ENCODE measurements at regions not wholly inside any gene's neighbourhood (a gene's known extent, or its start where the extent isn't known, plus 50 kb on each side); places are given as distances from the start of the nearest gene placed in this dataset.
A peak's percentile ranks its signal among the peaks of the same experiment; 100 is the strongest.

DNA sequence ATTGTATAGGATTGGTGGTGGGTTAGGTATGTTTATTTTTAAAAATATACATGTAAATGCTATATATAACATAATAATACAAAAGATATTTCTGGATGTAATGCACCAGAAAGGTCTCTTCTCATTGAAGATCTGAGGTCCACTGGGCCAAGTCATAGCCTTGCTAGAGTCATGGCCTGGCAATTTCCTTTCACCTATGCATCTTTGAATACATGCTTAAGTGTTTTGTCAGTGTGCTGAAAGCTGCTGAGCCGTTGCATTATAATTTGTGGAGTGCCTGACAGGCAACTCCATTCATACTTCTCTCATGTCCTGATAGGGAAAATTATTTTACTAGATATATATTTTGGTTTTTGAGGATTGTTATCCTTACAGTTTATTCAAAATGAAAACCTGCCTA lies 410.2 kb upstream of the CT83 start:
- FAIRE-seq (no peak), DNase-seq (ENCODE audit: low read depth) (peak; percentile 17)
- TF ChIP-seq, protein P1, sequence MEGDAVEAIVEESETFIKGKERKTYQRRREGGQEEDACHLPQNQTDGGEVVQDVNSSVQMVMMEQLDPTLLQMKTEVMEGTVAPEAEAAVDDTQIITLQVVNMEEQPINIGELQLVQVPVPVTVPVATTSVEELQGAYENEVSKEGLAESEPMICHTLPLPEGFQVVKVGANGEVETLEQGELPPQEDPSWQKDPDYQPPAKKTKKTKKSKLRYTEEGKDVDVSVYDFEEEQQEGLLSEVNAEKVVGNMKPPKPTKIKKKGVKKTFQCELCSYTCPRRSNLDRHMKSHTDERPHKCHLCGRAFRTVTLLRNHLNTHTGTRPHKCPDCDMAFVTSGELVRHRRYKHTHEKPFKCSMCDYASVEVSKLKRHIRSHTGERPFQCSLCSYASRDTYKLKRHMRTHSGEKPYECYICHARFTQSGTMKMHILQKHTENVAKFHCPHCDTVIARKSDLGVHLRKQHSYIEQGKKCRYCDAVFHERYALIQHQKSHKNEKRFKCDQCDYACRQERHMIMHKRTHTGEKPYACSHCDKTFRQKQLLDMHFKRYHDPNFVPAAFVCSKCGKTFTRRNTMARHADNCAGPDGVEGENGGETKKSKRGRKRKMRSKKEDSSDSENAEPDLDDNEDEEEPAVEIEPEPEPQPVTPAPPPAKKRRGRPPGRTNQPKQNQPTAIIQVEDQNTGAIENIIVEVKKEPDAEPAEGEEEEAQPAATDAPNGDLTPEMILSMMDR (IDR thresholded peaks at IDR 0.05; ENCODE audit: insufficient read depth, low read length, severe bottlenecking), result no peak
- Histone ChIP-seq H3K4me3 (ENCODE audit: low read depth, low read length) (no peak overlapping the region), H3K36me3 (ENCODE audit: control insufficient read depth, insufficient read depth, low read length) (no peaks in the 10 kb centered on the region), H3K27me3 (ENCODE audit: control insufficient read depth, insufficient read depth, low read length) (no peaks in the 10 kb centered on the region)

DNA sequence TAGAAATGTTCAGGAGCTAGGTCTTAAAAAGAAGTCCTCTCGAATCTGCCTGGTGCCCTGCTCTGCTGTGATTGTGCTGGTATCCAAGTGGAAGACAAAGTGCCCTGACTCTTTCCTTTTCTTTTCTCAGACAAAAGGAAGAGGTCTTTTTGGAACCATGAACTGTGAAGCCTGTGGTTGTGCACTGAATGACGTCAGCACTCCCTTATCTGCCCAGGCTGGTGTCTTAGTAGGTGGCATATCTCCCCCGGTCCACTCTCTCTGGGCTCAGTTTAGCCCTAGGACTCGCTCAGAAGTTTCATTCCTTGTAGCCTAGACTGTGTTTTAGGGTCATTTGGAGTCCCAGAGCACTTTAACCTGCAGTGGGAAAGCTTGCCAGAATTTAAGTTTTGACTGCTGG lies 400.3 kb upstream of the CT83 start:
- DNase-seq (ENCODE audit: low read depth) (no peak), FAIRE-seq (peak; percentile 23)
- no peaks in the 10 kb centered on the region for H3K27me3 ChIP-seq (ENCODE audit: control insufficient read depth, insufficient read depth, low read length)
- H3K4me3 ChIP-seq (ENCODE audit: low read depth, low read length), result no peak overlapping the region
- TF ChIP-seq, protein P1 (IDR thresholded peaks at IDR 0.05; ENCODE audit: insufficient read depth, low read length, severe bottlenecking), result no peak
- no peaks in the 10 kb centered on the region for H3K36me3 ChIP-seq (ENCODE audit: control insufficient read depth, insufficient read depth, low read length)

DNA sequence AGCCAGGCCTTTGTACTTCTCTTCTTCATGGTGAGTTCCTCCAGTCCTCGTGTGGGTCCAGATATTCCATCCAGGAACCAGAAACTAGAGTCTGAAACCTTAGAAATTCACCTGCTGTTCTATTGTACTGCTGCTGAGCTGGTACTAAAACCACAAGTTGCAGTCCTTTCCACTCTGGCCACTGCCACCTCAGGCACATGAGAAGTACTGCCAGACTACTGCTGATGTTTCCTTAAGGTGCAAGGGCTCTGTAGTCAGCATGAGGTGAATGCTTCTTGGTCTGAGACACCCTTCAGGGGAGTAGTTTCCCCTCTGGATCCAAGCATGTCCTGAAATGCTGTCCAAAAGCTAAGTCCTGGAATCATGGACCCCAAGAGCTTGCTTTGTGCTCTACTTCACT lies 399.6 kb upstream of the CT83 start:
- H3K27me3 ChIP-seq (ENCODE audit: control insufficient read depth, insufficient read depth, low read length), result no peaks in the 10 kb centered on the region
- peak; percentile 40 for FAIRE-seq

DNA sequence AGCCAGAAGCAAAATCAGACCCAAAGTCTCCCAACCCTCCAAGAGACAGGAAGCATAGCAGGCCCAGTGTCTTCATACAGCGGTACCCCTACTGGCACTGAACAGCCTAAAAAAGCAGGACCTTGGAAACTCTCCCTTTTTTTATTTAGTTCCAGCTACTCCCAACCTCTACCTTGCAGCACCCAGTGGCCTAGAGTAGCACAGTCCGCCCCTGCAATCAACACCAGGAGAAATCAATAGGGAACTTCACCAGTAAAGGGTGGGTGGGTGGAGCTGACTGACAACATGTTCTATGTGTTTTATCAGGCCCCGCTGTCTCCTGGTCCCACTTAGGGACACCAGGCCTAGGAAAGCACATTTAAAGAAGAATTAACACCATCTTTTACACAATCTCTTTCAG lies 378.5 kb upstream of the CT83 start:
- DNase-seq (ENCODE audit: low read depth) (no peak), FAIRE-seq (no peak)
- H3K36me3 ChIP-seq (ENCODE audit: control insufficient read depth, insufficient read depth, low read length), result no peaks in the 10 kb centered on the region
- H3K27me3 ChIP-seq (ENCODE audit: control insufficient read depth, insufficient read depth, low read length), result no peaks in the 10 kb centered on the region
- TF ChIP-seq, protein P1 (IDR thresholded peaks at IDR 0.05; ENCODE audit: insufficient read depth, low read length, severe bottlenecking), result no peak
- no peak overlapping the region for H3K4me3 ChIP-seq (ENCODE audit: low read depth, low read length)

More for the DNA sequence above, 399.6 kb upstream of the CT83 start:
- H3K4me3 ChIP-seq (ENCODE audit: low read depth, low read length), result no peak overlapping the region
- TF ChIP-seq, protein P1 (IDR thresholded peaks at IDR 0.05; ENCODE audit: insufficient read depth, low read length, severe bottlenecking), result no peak
- no peak for DNase-seq (ENCODE audit: low read depth)
- H3K36me3 ChIP-seq (ENCODE audit: control insufficient read depth, insufficient read depth, low read length), result no peaks in the 10 kb centered on the region

DNA sequence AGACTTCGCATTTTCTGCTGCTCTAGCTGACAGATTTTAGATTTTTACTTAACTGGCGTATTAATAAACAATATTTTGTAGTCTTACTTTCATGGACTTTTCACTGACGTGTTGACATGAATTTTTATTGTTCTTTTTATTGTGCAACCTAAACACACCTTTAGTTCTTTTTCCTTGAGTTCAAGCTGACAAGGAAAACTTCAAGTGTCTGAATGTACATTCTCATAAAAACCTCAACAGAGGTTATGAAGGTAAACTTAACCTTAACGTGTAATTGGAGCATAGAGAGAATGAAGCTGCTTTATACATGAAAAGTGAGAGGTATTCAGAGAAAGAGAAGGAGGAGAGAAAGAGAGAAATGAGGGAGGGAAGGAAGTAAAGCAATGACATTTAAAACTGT lies 364.3 kb upstream of the CT83 start:
- TF ChIP-seq, protein P1 (IDR thresholded peaks at IDR 0.05; ENCODE audit: insufficient read depth, low read length, severe bottlenecking), result no peak
- no peak for FAIRE-seq
- Histone ChIP-seq H3K27me3 (ENCODE audit: control insufficient read depth, insufficient read depth, low read length) (no peaks in the 10 kb centered on the region), H3K4me3 (ENCODE audit: low read depth, low read length) (no peak overlapping the region), H3K36me3 (ENCODE audit: control insufficient read depth, insufficient read depth, low read length) (no peaks in the 10 kb centered on the region)
- DNase-seq (ENCODE audit: low read depth), result no peak

DNA sequence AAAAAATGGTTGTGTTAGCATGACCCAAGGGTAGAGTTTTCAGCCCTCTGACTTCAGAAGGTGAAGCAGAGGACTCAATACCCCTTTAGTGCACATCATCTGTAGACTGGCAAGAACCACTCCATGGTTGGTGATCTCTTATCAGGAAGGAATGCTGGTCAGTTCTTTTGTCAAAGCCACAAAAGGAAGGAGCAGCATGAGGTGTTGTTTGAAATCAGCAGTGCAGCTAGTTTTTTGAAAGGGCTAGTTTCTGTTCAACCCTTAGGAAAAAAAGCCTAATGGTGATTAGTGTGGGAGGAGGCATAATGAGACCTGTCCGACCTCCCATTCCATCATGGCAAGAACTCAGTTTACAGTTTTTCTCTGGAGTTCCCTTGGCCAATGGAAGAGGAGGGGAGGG lies 362.0 kb upstream of the CT83 start:
- H3K4me3 ChIP-seq (ENCODE audit: low read depth, low read length), result no peak overlapping the region
- FAIRE-seq, result no peak

More for the DNA sequence above, 362.0 kb upstream of the CT83 start:
- Histone ChIP-seq H3K27me3 (ENCODE audit: control insufficient read depth, insufficient read depth, low read length) (no peaks in the 10 kb centered on the region), H3K36me3 (ENCODE audit: control insufficient read depth, insufficient read depth, low read length) (no peaks in the 10 kb centered on the region)
- DNase-seq (ENCODE audit: low read depth), result no peak
- TF ChIP-seq, protein P1 (IDR thresholded peaks at IDR 0.05; ENCODE audit: insufficient read depth, low read length, severe bottlenecking), result no peak
